Lower leg skin (tissue), 4 donors: ENCODE measurements at regions not wholly inside any gene's neighbourhood (a gene's known extent, or its start where the extent isn't known, plus 50 kb on each side); places are given as distances from the start of the nearest gene placed in this dataset.
A peak's percentile ranks its signal among the peaks of the same experiment; 100 is the strongest.

Source experiments
- DNase-seq, 2 donors: peaks; one replicate each; pipeline ENCODE4 v3.0.0-alpha.2; 2019; ENCODE audit warnings: low spot score in 2 of 2
- H3K4me3 ChIP-seq: fragments of 200-600 bp; sonication (generic); 2 replicates; pipeline ENCODE4 v1.5.1; 2017; ENCODE audit warnings: mild to moderate bottlenecking, low read depth; ENCODE audit not compliant: poor library complexity, severe bottlenecking
- POLR2A ChIP-seq, 2 donors: fragments of 450-650 bp; IDR thresholded peaks; one replicate each; pipeline ENCODE4 v1.6.1; 2016 to 2017; ENCODE audit warnings: antibody characterized with exemption in 2 of 2, mild to moderate bottlenecking in 1 of 2, moderate library complexity in 1 of 2
- WGBS, 2 donors: methylation state at CpG; one replicate each; pipeline ENCODE4 v1.1.5; 2018; 5-methylcytosine and 5-hydroxymethylcytosine counted together
- intact Hi-C: fragments of 100-400 bp; cut with DNase I; formaldehyde crosslinking; loops from one replicate; pipeline ENCODE4 v1.15.0; 2023; ENCODE audit warnings: low total_unique reads
- TF ChIP-seq, protein P1 (sequence below), 3 donors: fragments of 450-650 bp; IDR thresholded peaks; one replicate each; pipeline ENCODE4 v1.5.1; 2016; ENCODE audit warnings: antibody characterized with exemption in 3 of 3, mild to moderate bottlenecking in 3 of 3, moderate library complexity in 2 of 3

DNA sequence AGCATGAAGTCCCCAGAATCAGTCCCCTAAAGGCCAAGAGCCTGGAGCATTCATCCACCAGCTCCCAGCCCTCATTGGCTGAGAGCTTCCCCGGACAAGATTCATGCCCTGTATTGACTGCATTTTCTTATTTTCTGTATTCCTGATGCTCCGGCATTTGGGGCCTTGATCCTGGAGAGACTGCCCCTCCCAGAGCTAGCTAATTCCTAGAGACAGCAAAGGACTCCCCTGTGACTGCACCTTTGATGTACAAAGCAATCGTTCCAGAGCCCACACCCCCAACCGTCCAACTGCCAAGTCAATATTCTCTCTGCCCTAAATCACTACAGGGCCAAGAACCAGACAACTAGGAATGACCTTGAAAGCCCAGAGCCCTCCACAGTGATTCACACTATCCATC is 93.4 kb upstream of the CDH5 start:
- TF ChIP-seq, protein P1, sequence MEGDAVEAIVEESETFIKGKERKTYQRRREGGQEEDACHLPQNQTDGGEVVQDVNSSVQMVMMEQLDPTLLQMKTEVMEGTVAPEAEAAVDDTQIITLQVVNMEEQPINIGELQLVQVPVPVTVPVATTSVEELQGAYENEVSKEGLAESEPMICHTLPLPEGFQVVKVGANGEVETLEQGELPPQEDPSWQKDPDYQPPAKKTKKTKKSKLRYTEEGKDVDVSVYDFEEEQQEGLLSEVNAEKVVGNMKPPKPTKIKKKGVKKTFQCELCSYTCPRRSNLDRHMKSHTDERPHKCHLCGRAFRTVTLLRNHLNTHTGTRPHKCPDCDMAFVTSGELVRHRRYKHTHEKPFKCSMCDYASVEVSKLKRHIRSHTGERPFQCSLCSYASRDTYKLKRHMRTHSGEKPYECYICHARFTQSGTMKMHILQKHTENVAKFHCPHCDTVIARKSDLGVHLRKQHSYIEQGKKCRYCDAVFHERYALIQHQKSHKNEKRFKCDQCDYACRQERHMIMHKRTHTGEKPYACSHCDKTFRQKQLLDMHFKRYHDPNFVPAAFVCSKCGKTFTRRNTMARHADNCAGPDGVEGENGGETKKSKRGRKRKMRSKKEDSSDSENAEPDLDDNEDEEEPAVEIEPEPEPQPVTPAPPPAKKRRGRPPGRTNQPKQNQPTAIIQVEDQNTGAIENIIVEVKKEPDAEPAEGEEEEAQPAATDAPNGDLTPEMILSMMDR (IDR thresholded peaks at IDR 0.05) = no peak
- no peak for TF ChIP-seq POLR2A (IDR thresholded peaks at IDR 0.05)
- intact Hi-C loops = loop anchor here (10.0 kb wide), 1 partner anchor 618 kb away; no protein-coding TSS in a partner anchor
- no peak overlapping the region for H3K4me3 ChIP-seq
- 66% methylated on average over 4 of the region's 4 CpGs for WGBS, 2 donors
- DNase-seq = peak in 1 of 2 donors; percentile 53

- intact Hi-C loops = loop anchor here (10.0 kb wide), 1 partner anchor 618 kb away; no protein-coding TSS in a partner anchor
- 80 to 92% methylated on average over 6 of the region's 6 CpGs for WGBS, 2 donors
- DNase-seq = peak in 1 of 2 donors; percentile 71
- no peak overlapping the region for H3K4me3 ChIP-seq
- TF ChIP-seq, protein P1 (IDR thresholded peaks at IDR 0.05) = no peak
- TF ChIP-seq POLR2A (IDR thresholded peaks at IDR 0.05) = no peak
Observed at GRCh38 chr16:66272461-66272860, 94.0 kb upstream of the CDH5 start.

- peak; percentile 13 to 75 for DNase-seq
- no peak overlapping the region for H3K4me3 ChIP-seq
- 74 to 77% methylated on average over 14 of the region's 14 CpGs for WGBS, 2 donors
- intact Hi-C loops = loop anchor here (10.0 kb wide), 1 partner anchor 617 kb away; no protein-coding TSS in a partner anchor
- TF ChIP-seq, protein P1 (IDR thresholded peaks at IDR 0.05) = no peak
- TF ChIP-seq POLR2A (IDR thresholded peaks at IDR 0.05) = no peak
Observed at GRCh38 chr16:66271074-66272060, 95.1 kb upstream of the CDH5 start.

DNA sequence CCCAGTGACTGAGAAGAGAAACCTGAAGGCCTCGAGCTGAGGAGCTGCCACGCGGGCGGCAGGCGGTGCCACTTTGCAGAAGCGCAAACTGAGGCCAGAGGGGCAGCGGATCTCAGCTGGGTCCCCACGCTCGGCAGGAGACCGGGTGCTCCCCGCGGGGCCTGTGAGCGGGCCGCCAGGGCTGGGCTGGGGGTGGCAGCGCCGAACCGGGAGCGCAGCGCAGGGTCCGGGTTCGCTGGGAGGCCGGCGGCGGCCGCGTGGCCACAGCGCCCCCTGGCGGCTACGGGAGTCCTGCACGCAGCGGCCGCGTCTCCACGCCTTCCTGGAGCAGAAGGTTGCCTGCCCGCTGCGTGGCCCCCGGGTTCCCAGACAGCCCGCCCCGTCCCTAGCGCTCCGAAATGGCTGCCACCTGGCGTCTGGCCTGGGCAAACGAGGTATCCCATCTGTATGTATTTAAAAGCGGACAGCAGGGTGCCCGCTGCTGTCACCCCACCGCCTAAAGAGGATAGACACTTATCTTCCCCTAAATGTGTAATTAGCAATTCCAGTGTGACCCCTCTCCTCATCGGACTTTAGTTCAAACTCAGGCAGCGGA is 96.1 kb upstream of the CDH5 start:
- H3K4me3 ChIP-seq = no peak overlapping the region
- 16 to 20% methylated on average over 31 to 38 of the region's 48 CpGs for WGBS, 2 donors
- intact Hi-C loops = loop anchor here (10.0 kb wide), 1 partner anchor 616 kb away; no protein-coding TSS in a partner anchor
- TF ChIP-seq POLR2A (IDR thresholded peaks at IDR 0.05) = no peak
- TF ChIP-seq, protein P1 (IDR thresholded peaks at IDR 0.05) = peak in 1 of 3 donors; percentile 32
- peak in 1 of 2 donors; percentile 91 for DNase-seq

GRCh38 chr16:66269617-66270332 is 96.7 kb upstream of the CDH5 start:
- peak in 1 of 2 donors; percentile 68 for DNase-seq
- H3K4me3 ChIP-seq = no peak overlapping the region
- TF ChIP-seq, protein P1 (IDR thresholded peaks at IDR 0.05) = no peak
- TF ChIP-seq POLR2A (IDR thresholded peaks at IDR 0.05) = no peak
- intact Hi-C loops = loop anchor here (10.0 kb wide), 1 partner anchor 615 kb away; no protein-coding TSS in a partner anchor
- WGBS, 2 donors = 59 to 65% methylated on average over 14 of the region's 14 CpGs
